SK-N-SH treated with all-trans-retinoic acid at 6 μM for 48 hours (cell line): ENCODE measurements at regions not wholly inside any gene's neighbourhood (a gene's known extent, or its start where the extent isn't known, plus 50 kb on each side); places are given as distances from the start of the nearest gene placed in this dataset.

Experiments used
- ATAC-seq: fragments of 200-7000 bp; cut with Tn5 transposase; 3 replicates; pipeline ENCODE4 v1.9.1; 2020; ENCODE audit warnings: mild to moderate bottlenecking, moderate library complexity
- ARNTL ChIP-seq: fragments of 450-650 bp; formaldehyde crosslinking; IDR thresholded peaks from 2 replicates; pipeline ENCODE4 v1.5.0; 2020; ENCODE audit warnings: low read depth, mild to moderate bottlenecking, moderate library complexity, borderline replicate concordance
- BACH2 ChIP-seq: fragments of 250-450 bp; sonication (Bioruptor Pico); IDR thresholded peaks from 2 replicates; pipeline ENCODE4 v1.9.0; 2021; ENCODE audit warnings: mild to moderate bottlenecking, borderline replicate concordance
- GLIS3 ChIP-seq: fragments of 250-450 bp; sonication (Bioruptor Pico); IDR thresholded peaks from 2 replicates; pipeline ENCODE4 v1.5.0; 2020; ENCODE audit warnings: mild to moderate bottlenecking, moderate library complexity
- ISL1 ChIP-seq: fragments of 250-450 bp; sonication (Bioruptor Pico); IDR thresholded peaks from 2 replicates; pipeline ENCODE4 v2.1.2; 2022; ENCODE audit warnings: mild to moderate bottlenecking, moderate library complexity
- PATZ1 ChIP-seq: fragments of 250-450 bp; sonication (Bioruptor Pico); IDR thresholded peaks from 2 replicates; pipeline ENCODE4 v1.8.0; 2020; ENCODE audit warnings: mild to moderate bottlenecking, moderate library complexity, borderline replicate concordance
- PPARA ChIP-seq: fragments of 250-450 bp; sonication (Bioruptor Pico); IDR thresholded peaks from 2 replicates; pipeline ENCODE4 v1.5.0; 2020; ENCODE audit warnings: mild to moderate bottlenecking, borderline replicate concordance
- RARB ChIP-seq: fragments of 250-450 bp; sonication (Bioruptor Pico); IDR thresholded peaks from 2 replicates; pipeline ENCODE4 v1.8.0; 2021; ENCODE audit warnings: mild to moderate bottlenecking, moderate library complexity
- TOX ChIP-seq: fragments of 250-450 bp; sonication (Bioruptor Pico); IDR thresholded peaks from 2 replicates; pipeline ENCODE4 v1.8.0; 2021; ENCODE audit warnings: mild to moderate bottlenecking, moderate library complexity, borderline replicate concordance
- TSHZ2 ChIP-seq: fragments of 250-450 bp; sonication (Bioruptor Pico); IDR thresholded peaks from 2 replicates; pipeline ENCODE4 v1.5.0; 2020; ENCODE audit warnings: mild to moderate bottlenecking, moderate library complexity
- ZC3H10 ChIP-seq: fragments of 250-450 bp; sonication (Bioruptor Pico); IDR thresholded peaks from 2 replicates; pipeline ENCODE4 v1.5.1; 2021; ENCODE audit warnings: mild to moderate bottlenecking, moderate library complexity
- ZFP3 ChIP-seq: fragments of 250-450 bp; sonication (Bioruptor Pico); IDR thresholded peaks from 2 replicates; pipeline ENCODE4 v1.5.0; 2020; ENCODE audit warnings: mild to moderate bottlenecking, moderate library complexity
- ZFP30 ChIP-seq: fragments of 450-650 bp; formaldehyde crosslinking; IDR thresholded peaks from 2 replicates; pipeline ENCODE4 v1.5.0; 2022; ENCODE audit warnings: mild to moderate bottlenecking, moderate library complexity
- ZNF565 ChIP-seq: fragments of 450-650 bp; formaldehyde crosslinking; conservative IDR thresholded peaks from 2 replicates; pipeline ENCODE4 v1.5.0; 2020; ENCODE audit warnings: low read depth, mild to moderate bottlenecking, moderate library complexity
- ZNF70 ChIP-seq: fragments of 450-650 bp; formaldehyde crosslinking; IDR thresholded peaks from 2 replicates; pipeline ENCODE4 v1.5.0; 2020; ENCODE audit warnings: mild to moderate bottlenecking, moderate library complexity
- ZNF8 ChIP-seq: fragments of 450-650 bp; formaldehyde crosslinking; IDR thresholded peaks from 2 replicates; pipeline ENCODE4 v1.5.0; 2020; ENCODE audit warnings: mild to moderate bottlenecking, moderate library complexity
- TF ChIP-seq, protein P1 (sequence below): fragments of 250-450 bp; sonication (Bioruptor Pico); IDR thresholded peaks from 2 replicates; pipeline ENCODE4 v1.5.1; 2020; ENCODE audit warnings: low read depth, mild to moderate bottlenecking, moderate library complexity
- TF ChIP-seq, protein P2 (sequence below): fragments of 250-450 bp; sonication (Bioruptor Pico); IDR thresholded peaks from 2 replicates; pipeline ENCODE4 v1.8.0; 2021; ENCODE audit warnings: low read depth, mild to moderate bottlenecking, moderate library complexity, borderline replicate concordance
- TF ChIP-seq, protein P3 (sequence below): fragments of 250-450 bp; sonication (Bioruptor Pico); IDR thresholded peaks from 2 replicates; pipeline ENCODE4 v1.5.1; 2021; ENCODE audit warnings: mild to moderate bottlenecking, moderate library complexity

GRCh38 chr10:21424459-21424861 is 101.0 kb downstream of the SKIDA1 start:
- ATAC-seq, result peak; percentile 88
- TF ChIP-seq ISL1 (CRISPR knock-in tag) (peak; percentile 70), ZFP3 (CRISPR knock-in tag) (no peak)

DNA sequence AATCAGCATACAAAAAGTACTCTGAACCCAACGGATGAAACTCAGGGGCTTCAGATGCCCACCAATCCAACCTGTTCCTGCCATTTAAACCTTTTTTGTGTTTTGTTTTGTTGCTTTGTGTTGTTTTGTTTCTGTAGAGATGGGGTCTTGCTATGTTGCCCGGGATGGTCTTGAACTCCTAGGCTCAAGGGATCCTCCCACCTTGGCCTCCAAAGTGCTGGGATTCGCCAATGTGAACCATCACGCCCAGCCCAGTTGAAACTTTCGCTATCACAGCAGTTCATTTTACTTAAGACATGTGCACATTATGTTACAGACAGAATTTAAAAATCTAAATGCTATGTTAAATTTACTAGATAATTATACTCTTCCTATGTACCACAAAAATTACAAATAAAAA is 101.6 kb downstream of the SKIDA1 start:
- ATAC-seq, result no peak
- TF ChIP-seq PATZ1 (CRISPR knock-in tag), result no peak
- TF ChIP-seq GLIS3 (CRISPR knock-in tag), result no peak

DNA sequence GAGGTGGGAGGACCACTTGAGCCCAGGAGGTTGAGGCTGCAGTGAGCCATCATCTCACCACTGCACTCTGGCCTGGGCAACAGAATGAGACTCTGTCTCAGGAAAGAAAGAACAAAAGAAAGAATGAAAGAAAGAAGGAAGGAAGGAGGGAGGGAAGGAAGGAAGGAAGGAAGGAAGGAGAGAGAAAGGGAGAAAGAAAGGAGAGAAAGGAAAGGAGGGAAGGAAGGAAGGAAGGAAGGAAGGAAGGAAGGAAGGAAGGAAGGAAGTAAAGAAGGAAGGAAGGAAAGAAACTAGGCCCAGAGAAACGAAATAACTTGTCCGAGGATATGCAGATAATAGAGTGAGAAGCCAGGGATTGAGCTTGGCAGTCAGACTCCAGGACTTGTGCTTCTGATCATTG is 102.1 kb downstream of the SKIDA1 start:
- no peak for ATAC-seq
- TF ChIP-seq BACH2, result no peak
- no peak for TF ChIP-seq ZC3H10 (CRISPR knock-in tag)
- TF ChIP-seq TSHZ2, result no peak
- TF ChIP-seq PPARA (CRISPR knock-in tag), result no peak
- TF ChIP-seq GLIS3 (CRISPR knock-in tag), result no peak
- no peak for TF ChIP-seq ARNTL (CRISPR knock-in tag)
- TF ChIP-seq ZNF565 (CRISPR knock-in tag), result no peak
- TF ChIP-seq TOX (CRISPR knock-in tag), result no peak
- TF ChIP-seq RARB (CRISPR knock-in tag), result no peak

DNA sequence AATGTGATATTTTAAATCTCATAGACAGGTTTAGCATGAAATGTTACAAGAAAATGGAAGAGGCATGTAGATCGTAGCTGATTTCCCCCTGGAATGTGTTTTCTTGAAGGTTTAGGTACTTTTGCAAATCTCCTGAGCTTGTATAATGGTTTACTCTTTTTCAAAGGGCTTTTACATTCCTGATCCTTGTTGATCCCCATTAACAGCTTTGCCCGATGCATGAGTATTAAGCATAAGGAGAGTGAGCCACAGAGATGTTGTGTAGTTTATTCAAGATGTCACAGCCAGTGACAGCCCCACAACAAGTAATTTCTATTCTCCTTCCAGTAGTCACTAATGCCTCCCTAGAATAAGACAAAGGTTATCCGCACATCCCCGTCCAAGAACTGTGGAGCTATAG is 103.7 kb downstream of the SKIDA1 start:
- TF ChIP-seq, protein P1, sequence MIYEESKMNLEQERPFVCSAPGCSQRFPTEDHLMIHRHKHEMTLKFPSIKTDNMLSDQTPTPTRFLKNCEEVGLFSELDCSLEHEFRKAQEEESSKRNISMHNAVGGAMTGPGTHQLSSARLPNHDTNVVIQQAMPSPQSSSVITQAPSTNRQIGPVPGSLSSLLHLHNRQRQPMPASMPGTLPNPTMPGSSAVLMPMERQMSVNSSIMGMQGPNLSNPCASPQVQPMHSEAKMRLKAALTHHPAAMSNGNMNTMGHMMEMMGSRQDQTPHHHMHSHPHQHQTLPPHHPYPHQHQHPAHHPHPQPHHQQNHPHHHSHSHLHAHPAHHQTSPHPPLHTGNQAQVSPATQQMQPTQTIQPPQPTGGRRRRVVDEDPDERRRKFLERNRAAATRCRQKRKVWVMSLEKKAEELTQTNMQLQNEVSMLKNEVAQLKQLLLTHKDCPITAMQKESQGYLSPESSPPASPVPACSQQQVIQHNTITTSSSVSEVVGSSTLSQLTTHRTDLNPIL, result no peak
- no peak for TF ChIP-seq TSHZ2
- no peak for TF ChIP-seq PATZ1 (CRISPR knock-in tag)
- TF ChIP-seq ZC3H10 (CRISPR knock-in tag), result no peak
- no peak for TF ChIP-seq ZNF70 (CRISPR knock-in tag)
- TF ChIP-seq, protein P2, sequence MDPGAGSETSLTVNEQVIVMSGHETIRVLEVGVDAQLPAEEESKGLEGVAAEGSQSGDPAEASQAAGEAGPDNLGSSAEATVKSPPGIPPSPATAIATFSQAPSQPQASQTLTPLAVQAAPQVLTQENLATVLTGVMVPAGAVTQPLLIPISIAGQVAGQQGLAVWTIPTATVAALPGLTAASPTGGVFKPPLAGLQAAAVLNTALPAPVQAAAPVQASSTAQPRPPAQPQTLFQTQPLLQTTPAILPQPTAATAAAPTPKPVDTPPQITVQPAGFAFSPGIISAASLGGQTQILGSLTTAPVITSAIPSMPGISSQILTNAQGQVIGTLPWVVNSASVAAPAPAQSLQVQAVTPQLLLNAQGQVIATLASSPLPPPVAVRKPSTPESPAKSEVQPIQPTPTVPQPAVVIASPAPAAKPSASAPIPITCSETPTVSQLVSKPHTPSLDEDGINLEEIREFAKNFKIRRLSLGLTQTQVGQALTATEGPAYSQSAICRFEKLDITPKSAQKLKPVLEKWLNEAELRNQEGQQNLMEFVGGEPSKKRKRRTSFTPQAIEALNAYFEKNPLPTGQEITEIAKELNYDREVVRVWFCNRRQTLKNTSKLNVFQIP, result no peak
- no peak for TF ChIP-seq ZFP30 (CRISPR knock-in tag)
- no peak for TF ChIP-seq ZNF8 (CRISPR knock-in tag)
- TF ChIP-seq TOX (CRISPR knock-in tag), result no peak
- TF ChIP-seq RARB (CRISPR knock-in tag), result no peak
- TF ChIP-seq, protein P3, sequence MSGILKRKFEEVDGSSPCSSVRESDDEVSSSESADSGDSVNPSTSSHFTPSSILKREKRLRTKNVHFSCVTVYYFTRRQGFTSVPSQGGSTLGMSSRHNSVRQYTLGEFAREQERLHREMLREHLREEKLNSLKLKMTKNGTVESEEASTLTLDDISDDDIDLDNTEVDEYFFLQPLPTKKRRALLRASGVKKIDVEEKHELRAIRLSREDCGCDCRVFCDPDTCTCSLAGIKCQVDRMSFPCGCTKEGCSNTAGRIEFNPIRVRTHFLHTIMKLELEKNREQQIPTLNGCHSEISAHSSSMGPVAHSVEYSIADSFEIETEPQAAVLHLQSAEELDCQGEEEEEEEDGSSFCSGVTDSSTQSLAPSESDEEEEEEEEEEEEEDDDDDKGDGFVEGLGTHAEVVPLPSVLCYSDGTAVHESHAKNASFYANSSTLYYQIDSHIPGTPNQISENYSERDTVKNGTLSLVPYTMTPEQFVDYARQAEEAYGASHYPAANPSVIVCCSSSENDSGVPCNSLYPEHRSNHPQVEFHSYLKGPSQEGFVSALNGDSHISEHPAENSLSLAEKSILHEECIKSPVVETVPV, result no peak
- no peak for ATAC-seq
